SK-N-SH treated with all-trans-retinoic acid at 6 μM for 48 hours (cell line): ENCODE measurements at regions not wholly inside any gene's neighbourhood (a gene's known extent, or its start where the extent isn't known, plus 50 kb on each side); places are given as distances from the start of the nearest gene placed in this dataset.

Source experiments
- ATAC-seq: fragments of 200-7000 bp; cut with Tn5 transposase; 3 replicates; pipeline ENCODE4 v1.9.1; 2020; ENCODE audit warnings: mild to moderate bottlenecking, moderate library complexity
- ARNTL ChIP-seq: fragments of 450-650 bp; formaldehyde crosslinking; IDR thresholded peaks from 2 replicates; pipeline ENCODE4 v1.5.0; 2020; ENCODE audit warnings: low read depth, mild to moderate bottlenecking, moderate library complexity, borderline replicate concordance
- BACH2 ChIP-seq: fragments of 250-450 bp; sonication (Bioruptor Pico); IDR thresholded peaks from 2 replicates; pipeline ENCODE4 v1.9.0; 2021; ENCODE audit warnings: mild to moderate bottlenecking, borderline replicate concordance
- CREB5 ChIP-seq: fragments of 250-450 bp; sonication (Bioruptor Pico); IDR thresholded peaks from 2 replicates; pipeline ENCODE4 v1.5.1; 2020; ENCODE audit warnings: low read depth, mild to moderate bottlenecking, moderate library complexity
- CSDC2 ChIP-seq: fragments of 250-450 bp; sonication (Bioruptor Pico); IDR thresholded peaks from 2 replicates; pipeline ENCODE4 v1.5.0; 2020; ENCODE audit warnings: mild to moderate bottlenecking, moderate library complexity
- CSRNP3 ChIP-seq: fragments of 250-450 bp; sonication (Bioruptor Pico); IDR thresholded peaks from 2 replicates; pipeline ENCODE4 v1.5.1; 2021; ENCODE audit warnings: mild to moderate bottlenecking, moderate library complexity
- ESRRG ChIP-seq: fragments of 250-450 bp; sonication (Bioruptor Pico); IDR thresholded peaks from 2 replicates; pipeline ENCODE4 v1.6.1; 2021; ENCODE audit warnings: mild to moderate bottlenecking
- GLIS3 ChIP-seq: fragments of 250-450 bp; sonication (Bioruptor Pico); IDR thresholded peaks from 2 replicates; pipeline ENCODE4 v1.5.0; 2020; ENCODE audit warnings: mild to moderate bottlenecking, moderate library complexity
- ISL1 ChIP-seq: fragments of 250-450 bp; sonication (Bioruptor Pico); IDR thresholded peaks from 2 replicates; pipeline ENCODE4 v2.1.2; 2022; ENCODE audit warnings: mild to moderate bottlenecking, moderate library complexity
- OSR1 ChIP-seq: fragments of 250-450 bp; sonication (Bioruptor Pico); IDR thresholded peaks from 2 replicates; pipeline ENCODE4 v1.8.0; 2022; ENCODE audit warnings: moderate library complexity, mild to moderate bottlenecking, inconsistent platforms
- POU6F1 ChIP-seq: fragments of 250-450 bp; sonication (Bioruptor Pico); IDR thresholded peaks from 2 replicates; pipeline ENCODE4 v1.8.0; 2021; ENCODE audit warnings: low read depth, mild to moderate bottlenecking, moderate library complexity, borderline replicate concordance
- PPARA ChIP-seq: fragments of 250-450 bp; sonication (Bioruptor Pico); IDR thresholded peaks from 2 replicates; pipeline ENCODE4 v1.5.0; 2020; ENCODE audit warnings: mild to moderate bottlenecking, borderline replicate concordance
- RARB ChIP-seq: fragments of 250-450 bp; sonication (Bioruptor Pico); IDR thresholded peaks from 2 replicates; pipeline ENCODE4 v1.8.0; 2021; ENCODE audit warnings: mild to moderate bottlenecking, moderate library complexity
- SNAI2 ChIP-seq: fragments of 250-450 bp; sonication (Bioruptor Pico); IDR thresholded peaks from 2 replicates; pipeline ENCODE4 v1.5.0; 2020; ENCODE audit warnings: mild to moderate bottlenecking, moderate library complexity
- TCF4 ChIP-seq: fragments of 250-450 bp; sonication (Bioruptor Pico); IDR thresholded peaks from 2 replicates; pipeline ENCODE4 v1.8.0; 2021; ENCODE audit warnings: mild to moderate bottlenecking, moderate library complexity, borderline replicate concordance
- TOX ChIP-seq: fragments of 250-450 bp; sonication (Bioruptor Pico); IDR thresholded peaks from 2 replicates; pipeline ENCODE4 v1.8.0; 2021; ENCODE audit warnings: mild to moderate bottlenecking, moderate library complexity, borderline replicate concordance
- TSHZ2 ChIP-seq: fragments of 250-450 bp; sonication (Bioruptor Pico); IDR thresholded peaks from 2 replicates; pipeline ENCODE4 v1.5.0; 2020; ENCODE audit warnings: mild to moderate bottlenecking, moderate library complexity
- ZC3H10 ChIP-seq: fragments of 250-450 bp; sonication (Bioruptor Pico); IDR thresholded peaks from 2 replicates; pipeline ENCODE4 v1.5.1; 2021; ENCODE audit warnings: mild to moderate bottlenecking, moderate library complexity
- ZFP3 ChIP-seq: fragments of 250-450 bp; sonication (Bioruptor Pico); IDR thresholded peaks from 2 replicates; pipeline ENCODE4 v1.5.0; 2020; ENCODE audit warnings: mild to moderate bottlenecking, moderate library complexity
- ZFP30 ChIP-seq: fragments of 450-650 bp; formaldehyde crosslinking; IDR thresholded peaks from 2 replicates; pipeline ENCODE4 v1.5.0; 2022; ENCODE audit warnings: mild to moderate bottlenecking, moderate library complexity
- ZNF565 ChIP-seq: fragments of 450-650 bp; formaldehyde crosslinking; conservative IDR thresholded peaks from 2 replicates; pipeline ENCODE4 v1.5.0; 2020; ENCODE audit warnings: low read depth, mild to moderate bottlenecking, moderate library complexity
- ZNF8 ChIP-seq: fragments of 450-650 bp; formaldehyde crosslinking; IDR thresholded peaks from 2 replicates; pipeline ENCODE4 v1.5.0; 2020; ENCODE audit warnings: mild to moderate bottlenecking, moderate library complexity

- TF ChIP-seq POU6F1 (CRISPR knock-in tag): no peak
- no peak for TF ChIP-seq ARNTL (CRISPR knock-in tag)
- no peak for TF ChIP-seq TSHZ2
- TF ChIP-seq RARB (CRISPR knock-in tag): no peak
- no peak for TF ChIP-seq TCF4 (CRISPR knock-in tag)
- no peak for TF ChIP-seq CSRNP3 (CRISPR knock-in tag)
- ATAC-seq: no peak
These were observed 75.8 kb downstream of the POU5F2 start for GRCh38 chr5:93665648-93666047.

GRCh38 chr5:93660677-93661076 is 77.7 kb downstream of the NR2F1 start:
- ATAC-seq: no peak
- TF ChIP-seq ZC3H10: no peak
- no peak for TF ChIP-seq TCF4 (CRISPR knock-in tag)
- no peak for TF ChIP-seq TSHZ2
- TF ChIP-seq GLIS3 (CRISPR knock-in tag): no peak
- no peak for TF ChIP-seq CSRNP3 (CRISPR knock-in tag)
- no peak for TF ChIP-seq CSDC2 (CRISPR knock-in tag)
- no peak for TF ChIP-seq ZNF8 (CRISPR knock-in tag)
- TF ChIP-seq BACH2 (CRISPR knock-in tag): no peak
- TF ChIP-seq SNAI2 (CRISPR knock-in tag): no peak
- TF ChIP-seq OSR1: no peak
- TF ChIP-seq PPARA (CRISPR knock-in tag): no peak
- no peak for TF ChIP-seq ISL1 (CRISPR knock-in tag)
- TF ChIP-seq ZNF565 (CRISPR knock-in tag): no peak
- TF ChIP-seq ARNTL (CRISPR knock-in tag): no peak
- TF ChIP-seq ZFP3 (CRISPR knock-in tag): no peak
- no peak for TF ChIP-seq ESRRG
- TF ChIP-seq, all 23 proteins: peak for 0

GRCh38 chr5:93658044-93658443 is 75.0 kb downstream of the NR2F1 start:
- ATAC-seq: no peak
- TF ChIP-seq ISL1 (CRISPR knock-in tag): peak; percentile 74
- no peak for TF ChIP-seq ZFP30
- TF ChIP-seq ESRRG: no peak
- no peak for TF ChIP-seq TCF4 (CRISPR knock-in tag)

- ATAC-seq: no peak
- TF ChIP-seq OSR1 (no peak), CSDC2 (CRISPR knock-in tag) (no peak), ZC3H10 (no peak), ZNF8 (CRISPR knock-in tag) (no peak), GLIS3 (CRISPR knock-in tag) (no peak), SNAI2 (CRISPR knock-in tag) (no peak), ARNTL (CRISPR knock-in tag) (no peak), ESRRG (no peak), TOX (CRISPR knock-in tag) (no peak), CREB5 (no peak), ISL1 (CRISPR knock-in tag) (no peak), ZFP30 (no peak), POU6F1 (CRISPR knock-in tag) (no peak), BACH2 (CRISPR knock-in tag) (no peak)
These were observed 71.7 kb downstream of the NR2F1 start for GRCh38 chr5:93654676-93655075.
